Endothelial cell (in vitro differentiated cells): ENCODE measurements at regions not wholly inside any gene's neighbourhood (a gene's known extent, or its start where the extent isn't known, plus 50 kb on each side); places are given as distances from the start of the nearest gene placed in this dataset.

Source experiments
- DNase-seq: peaks from one replicate; pipeline ENCODE4 v3.0.0; 2021; ENCODE audit warnings: low spot score
- H3K27ac Mint-ChIP-seq: one replicate; pipeline ENCODE4 v1.8.0; 2021; ENCODE audit warnings: mixed read lengths, inconsistent platforms; ENCODE audit not compliant: unreplicated experiment
- H3K27me3 Mint-ChIP-seq: one replicate; pipeline ENCODE4 v1.8.0; 2021; ENCODE audit warnings: mild to moderate bottlenecking, moderate library complexity, mixed read lengths, inconsistent platforms; ENCODE audit not compliant: unreplicated experiment
- H3K36me3 Mint-ChIP-seq: one replicate; pipeline ENCODE4 v1.8.0; 2021; ENCODE audit warnings: mild to moderate bottlenecking, low read depth, mixed read lengths, inconsistent platforms; ENCODE audit not compliant: unreplicated experiment
- H3K4me1 Mint-ChIP-seq: one replicate; pipeline ENCODE4 v1.8.0; 2021; ENCODE audit warnings: mild to moderate bottlenecking, mixed read lengths, inconsistent platforms; ENCODE audit not compliant: unreplicated experiment
- H3K4me3 Mint-ChIP-seq: one replicate; pipeline ENCODE4 v1.8.0; 2021; ENCODE audit warnings: mild to moderate bottlenecking, mixed read lengths, inconsistent platforms; ENCODE audit not compliant: unreplicated experiment
- H3K9me3 Mint-ChIP-seq: one replicate; pipeline ENCODE4 v1.8.0; 2021; ENCODE audit warnings: mixed read lengths, inconsistent platforms; ENCODE audit not compliant: unreplicated experiment
- TF ChIP-seq, protein P1 (sequence below): fragments of 200-600 bp; sonication (generic); IDR thresholded peaks from one replicate; pipeline ENCODE4 v1.5.0; 2021; ENCODE audit warnings: antibody characterized with exemption; ENCODE audit not compliant: unreplicated experiment

DNA sequence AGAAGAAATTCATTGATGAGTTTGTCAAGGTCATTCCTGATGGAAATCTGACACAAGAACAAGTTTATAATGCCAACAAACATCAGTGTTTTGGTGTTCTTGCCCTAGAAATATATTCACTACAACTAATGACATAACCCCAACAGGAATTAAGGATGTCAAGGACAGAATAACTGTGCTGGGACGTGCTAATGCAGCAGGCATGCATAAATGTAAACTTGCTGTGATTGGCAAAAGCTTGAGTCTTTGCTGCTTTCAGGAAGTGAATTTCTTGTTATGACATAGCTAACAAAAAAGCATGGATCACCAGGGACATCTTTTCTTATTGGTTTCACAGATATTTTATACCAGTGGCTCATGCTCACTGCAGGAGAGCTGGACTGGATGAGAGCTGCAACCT, 144.6 kb downstream of the KCTD12 start:
- Mint-ChIP-seq H3K4me1 (peaks cover 7% of the 10 kb centered on the region), H3K4me3 (no peak overlapping the region), H3K36me3 (no peaks in the 10 kb centered on the region), H3K27ac (no peak overlapping the region), H3K9me3 (no peaks in the 10 kb centered on the region), H3K27me3 (peaks cover 4% of the 10 kb centered on the region)
- TF ChIP-seq, protein P1, sequence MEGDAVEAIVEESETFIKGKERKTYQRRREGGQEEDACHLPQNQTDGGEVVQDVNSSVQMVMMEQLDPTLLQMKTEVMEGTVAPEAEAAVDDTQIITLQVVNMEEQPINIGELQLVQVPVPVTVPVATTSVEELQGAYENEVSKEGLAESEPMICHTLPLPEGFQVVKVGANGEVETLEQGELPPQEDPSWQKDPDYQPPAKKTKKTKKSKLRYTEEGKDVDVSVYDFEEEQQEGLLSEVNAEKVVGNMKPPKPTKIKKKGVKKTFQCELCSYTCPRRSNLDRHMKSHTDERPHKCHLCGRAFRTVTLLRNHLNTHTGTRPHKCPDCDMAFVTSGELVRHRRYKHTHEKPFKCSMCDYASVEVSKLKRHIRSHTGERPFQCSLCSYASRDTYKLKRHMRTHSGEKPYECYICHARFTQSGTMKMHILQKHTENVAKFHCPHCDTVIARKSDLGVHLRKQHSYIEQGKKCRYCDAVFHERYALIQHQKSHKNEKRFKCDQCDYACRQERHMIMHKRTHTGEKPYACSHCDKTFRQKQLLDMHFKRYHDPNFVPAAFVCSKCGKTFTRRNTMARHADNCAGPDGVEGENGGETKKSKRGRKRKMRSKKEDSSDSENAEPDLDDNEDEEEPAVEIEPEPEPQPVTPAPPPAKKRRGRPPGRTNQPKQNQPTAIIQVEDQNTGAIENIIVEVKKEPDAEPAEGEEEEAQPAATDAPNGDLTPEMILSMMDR: no peak
- no peak for DNase-seq

DNA sequence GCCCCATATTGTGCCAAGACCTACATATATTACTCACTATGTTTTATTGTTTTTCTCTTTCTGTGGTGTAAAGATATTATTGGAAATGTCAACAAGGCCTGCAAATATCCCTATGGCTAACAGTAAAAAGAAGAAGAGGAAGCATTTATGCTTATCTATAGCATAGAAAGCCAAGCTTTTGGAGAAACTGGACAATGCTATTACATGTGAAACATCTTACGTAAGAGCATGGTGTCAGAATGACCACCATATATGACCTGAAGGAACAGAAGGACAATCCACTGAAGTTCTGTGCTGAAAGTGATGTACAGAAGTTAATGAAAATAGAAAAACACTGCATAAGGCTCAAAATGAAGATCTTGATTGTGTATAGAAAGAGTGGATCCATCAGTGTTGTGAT, 145.2 kb downstream of the KCTD12 start:
- Mint-ChIP-seq H3K9me3 (no peaks in the 10 kb centered on the region), H3K36me3 (no peaks in the 10 kb centered on the region), H3K4me3 (no peak overlapping the region), H3K27me3 (peaks cover 4% of the 10 kb centered on the region), H3K4me1 (peaks cover 7% of the 10 kb centered on the region), H3K27ac (no peak overlapping the region)
- TF ChIP-seq, protein P1: no peak
- DNase-seq: no peak

DNA sequence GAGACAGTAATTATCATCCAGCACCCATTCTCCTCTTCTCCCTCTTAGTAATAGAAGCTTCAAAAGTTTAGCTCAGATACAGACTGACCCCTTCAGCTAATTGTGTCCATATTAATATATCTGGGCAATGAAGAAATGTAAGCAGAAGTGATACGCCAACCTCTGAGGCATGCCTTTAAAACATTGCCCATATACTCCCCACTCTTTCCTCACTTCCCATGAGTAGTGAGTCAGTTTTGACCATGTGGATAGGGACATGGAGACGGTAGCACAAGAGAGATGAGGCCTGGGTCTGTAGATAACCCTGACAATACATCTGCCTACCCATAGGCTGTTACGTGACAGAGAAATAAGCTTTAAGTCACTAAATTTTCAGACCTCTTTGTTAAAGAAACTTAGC, 147.6 kb downstream of the KCTD12 start:
- H3K27ac Mint-ChIP-seq: no peak overlapping the region

DNA sequence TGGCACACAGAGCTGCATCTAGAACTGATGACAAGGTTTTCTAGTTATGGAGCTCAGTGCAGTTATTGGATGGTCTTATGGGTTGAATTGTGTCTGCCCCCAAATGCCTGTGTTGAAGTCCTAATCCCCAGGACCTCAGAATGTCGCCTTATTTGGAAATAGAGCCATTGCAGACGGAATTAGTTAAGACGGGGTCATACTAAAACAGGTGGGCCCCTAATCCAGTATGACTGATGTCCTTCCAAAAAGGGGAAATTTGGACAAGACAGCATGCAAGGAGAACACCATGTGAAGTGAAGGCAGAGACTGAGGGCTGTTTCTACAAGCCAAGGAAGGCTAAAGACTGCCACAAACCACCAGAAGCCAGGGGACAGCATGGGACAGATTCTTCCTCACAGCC, 148.7 kb downstream of the KCTD12 start:
- Mint-ChIP-seq H3K4me1 (no peaks in the 10 kb centered on the region), H3K9me3 (no peaks in the 10 kb centered on the region), H3K4me3 (no peak overlapping the region), H3K36me3 (no peaks in the 10 kb centered on the region), H3K27ac (no peak overlapping the region), H3K27me3 (peaks cover 4% of the 10 kb centered on the region)
- TF ChIP-seq, protein P1: no peak
- no peak for DNase-seq

More for the DNA sequence above, 147.6 kb downstream of the KCTD12 start:
- Mint-ChIP-seq H3K36me3 (no peaks in the 10 kb centered on the region), H3K4me3 (no peak overlapping the region), H3K4me1 (no peaks in the 10 kb centered on the region), H3K27me3 (peaks cover 4% of the 10 kb centered on the region), H3K9me3 (no peaks in the 10 kb centered on the region)
- DNase-seq: no peak
- TF ChIP-seq, protein P1: no peak

DNA sequence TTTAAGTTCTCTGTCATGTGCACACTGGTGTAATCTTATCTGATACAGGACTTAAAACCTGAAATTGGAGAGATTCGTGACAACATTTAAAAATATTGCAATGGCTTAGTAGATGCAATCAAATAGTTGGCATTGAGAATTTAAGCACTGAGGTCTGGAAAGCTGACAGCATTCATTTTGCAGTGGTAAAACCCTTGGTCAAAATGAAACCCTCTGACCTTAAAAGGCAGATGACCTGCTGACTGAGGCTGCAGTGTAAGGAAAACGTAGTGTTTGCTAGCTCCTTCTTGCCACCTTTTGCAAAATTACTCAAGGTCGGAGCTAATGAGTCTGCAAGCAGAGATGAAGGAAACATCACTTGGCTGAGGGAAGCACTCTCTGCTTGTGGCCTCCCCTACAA, 150.6 kb downstream of the KCTD12 start:
- no peak for DNase-seq
- no peaks in the 10 kb centered on the region for H3K9me3 Mint-ChIP-seq
- no peaks in the 10 kb centered on the region for H3K4me1 Mint-ChIP-seq
- TF ChIP-seq, protein P1: no peak
- H3K27me3 Mint-ChIP-seq: peaks cover 4% of the 10 kb centered on the region
- H3K27ac Mint-ChIP-seq: no peak overlapping the region
- no peaks in the 10 kb centered on the region for H3K36me3 Mint-ChIP-seq
- H3K4me3 Mint-ChIP-seq: no peak overlapping the region
